ENCODE measurements at regions not wholly inside any gene's neighbourhood (a gene's known extent, or its start where the extent isn't known, plus 50 kb on each side); places are given as distances from the start of the nearest gene placed in this dataset.

- TF ChIP-seq CTCF (IDR thresholded peaks at IDR 0.05; ENCODE audit: low read depth, low read length, poor library complexity, severe bottlenecking) (no peak), EZH2phosphoT487 (IDR thresholded peaks at IDR 0.05; ENCODE audit: borderline replicate concordance, low read length) (no peak)
These were observed 111.4 kb downstream of the THNSL2 start for GRCh38 chr2:88281302-88282217.
